GM19463 (cell line): ENCODE measurements at regions not wholly inside any gene's neighbourhood (a gene's known extent, or its start where the extent isn't known, plus 50 kb on each side); places are given as distances from the start of the nearest gene placed in this dataset.
"Not testable (repeated sequence)": the region's sequence is repeated elsewhere in the genome, so short reads cannot be mapped to it uniquely, and the experiment has no call there.

Source experiments
- ATAC-seq: cut with Tn5 transposase; IDR thresholded peaks from one replicate; pipeline ENCODE4 v1.9.1; 2021; ENCODE audit warnings: mild to moderate bottlenecking, moderate library complexity; ENCODE audit not compliant: unreplicated experiment

DNA sequence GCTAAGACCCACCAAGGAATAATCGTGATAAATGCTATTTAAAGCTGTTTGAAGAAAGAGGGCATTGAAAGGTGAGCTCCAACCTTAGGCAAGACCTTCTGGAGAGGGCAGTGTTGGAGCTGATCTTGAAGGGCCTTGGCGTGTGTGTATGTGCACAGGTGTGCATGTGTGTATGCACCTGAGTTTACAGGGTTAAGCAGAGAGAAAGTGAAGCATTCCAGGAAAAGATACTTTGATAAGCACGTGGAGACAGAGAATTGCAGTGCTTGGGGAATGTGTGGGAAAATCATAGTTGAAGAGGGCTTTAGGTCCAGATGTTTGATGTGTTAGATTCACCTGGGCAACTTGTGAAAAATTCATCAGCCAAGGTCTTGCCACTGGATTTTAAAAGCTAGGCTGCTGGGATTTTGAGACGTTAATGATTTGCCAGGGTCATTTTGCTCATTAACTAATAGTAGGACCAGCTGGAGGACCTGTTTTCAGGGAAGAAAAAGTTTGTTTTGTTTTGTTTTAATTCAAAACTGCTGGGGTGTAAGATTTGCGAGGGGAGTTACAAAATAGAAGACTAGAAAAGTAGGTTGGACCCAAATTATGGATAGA lies 78.3 kb upstream of the ANKRD55 start:
- no peak for ATAC-seq

DNA sequence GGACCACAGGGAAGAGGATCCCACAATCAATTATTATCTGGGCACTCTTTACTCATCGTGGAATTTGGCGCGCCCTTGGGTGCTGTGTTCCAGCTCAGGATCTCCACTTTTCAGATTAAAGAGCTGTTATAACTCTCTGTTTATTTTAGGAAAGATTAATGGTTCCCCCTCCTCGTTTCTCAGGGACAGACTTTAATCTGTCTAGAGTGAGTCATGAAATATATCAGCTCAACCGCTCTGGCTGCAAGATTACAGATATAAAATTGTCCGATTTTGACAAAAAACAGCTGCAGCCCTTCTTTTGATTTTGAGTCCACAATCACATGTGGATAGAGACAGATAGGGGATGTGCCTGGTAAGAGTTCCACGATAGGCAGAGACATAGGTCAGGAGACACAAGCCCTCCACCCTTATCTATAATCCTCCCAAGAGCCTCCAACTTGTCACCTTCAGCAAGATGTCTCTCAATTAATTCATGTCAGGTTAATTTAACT lies 77.6 kb upstream of the ANKRD55 start:
- ATAC-seq, result no peak

DNA sequence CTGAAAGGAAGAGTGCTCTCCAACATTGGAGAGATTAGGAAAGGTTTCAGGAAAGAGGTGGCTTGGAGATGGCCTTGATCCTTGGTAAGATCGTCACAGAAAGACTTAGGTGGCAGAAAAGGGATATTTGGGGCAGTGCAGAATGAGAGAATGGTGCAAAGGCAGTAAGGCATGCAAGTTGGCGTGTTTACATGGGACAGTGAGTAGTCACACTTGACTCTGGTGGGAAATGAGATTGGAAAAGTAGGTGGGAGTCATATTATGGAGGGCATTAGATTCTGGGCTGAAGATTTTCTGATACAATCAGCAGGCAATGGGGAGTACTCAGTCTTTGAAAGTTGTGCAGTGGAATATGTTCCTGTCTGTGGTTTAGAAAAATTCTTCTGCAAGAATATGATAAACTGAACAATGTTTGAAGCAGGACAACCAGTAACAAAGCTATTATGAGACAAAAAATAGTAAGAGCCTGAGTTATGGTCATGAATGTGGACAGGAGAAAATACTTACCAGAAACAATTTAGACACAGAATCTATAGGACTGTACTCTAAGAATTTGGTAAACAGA lies 76.2 kb upstream of the ANKRD55 start:
- no peak for ATAC-seq

DNA sequence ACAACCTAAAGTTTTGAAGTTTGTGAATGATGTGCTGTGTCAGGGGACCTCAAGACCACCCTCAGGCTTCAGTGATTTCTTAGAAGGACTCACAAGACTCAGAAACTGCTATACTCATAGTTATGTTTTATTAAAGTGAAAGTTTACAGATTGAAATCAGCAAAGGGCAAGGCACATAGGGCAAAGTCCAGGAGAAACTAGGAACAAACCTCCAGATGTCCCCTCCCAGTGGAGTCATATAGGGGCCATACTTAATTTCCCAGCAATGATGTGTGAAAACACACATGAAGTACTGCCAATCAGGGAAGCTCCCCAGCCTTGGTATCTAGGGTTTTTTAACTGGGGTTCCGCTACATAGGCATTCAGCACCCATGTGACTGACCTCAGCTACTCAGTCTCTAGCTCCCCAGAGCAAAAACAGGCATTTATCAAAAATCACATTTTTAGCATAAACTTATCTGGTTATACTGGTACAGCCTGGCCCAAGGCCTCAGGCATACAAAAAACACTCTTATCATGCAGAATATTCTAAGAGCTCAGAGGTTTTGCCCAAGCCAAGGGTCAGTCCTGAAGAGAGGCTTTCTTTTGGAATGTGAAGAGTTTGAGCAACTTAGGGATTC lies 74.7 kb upstream of the ANKRD55 start:
- ATAC-seq, result no peak

DNA sequence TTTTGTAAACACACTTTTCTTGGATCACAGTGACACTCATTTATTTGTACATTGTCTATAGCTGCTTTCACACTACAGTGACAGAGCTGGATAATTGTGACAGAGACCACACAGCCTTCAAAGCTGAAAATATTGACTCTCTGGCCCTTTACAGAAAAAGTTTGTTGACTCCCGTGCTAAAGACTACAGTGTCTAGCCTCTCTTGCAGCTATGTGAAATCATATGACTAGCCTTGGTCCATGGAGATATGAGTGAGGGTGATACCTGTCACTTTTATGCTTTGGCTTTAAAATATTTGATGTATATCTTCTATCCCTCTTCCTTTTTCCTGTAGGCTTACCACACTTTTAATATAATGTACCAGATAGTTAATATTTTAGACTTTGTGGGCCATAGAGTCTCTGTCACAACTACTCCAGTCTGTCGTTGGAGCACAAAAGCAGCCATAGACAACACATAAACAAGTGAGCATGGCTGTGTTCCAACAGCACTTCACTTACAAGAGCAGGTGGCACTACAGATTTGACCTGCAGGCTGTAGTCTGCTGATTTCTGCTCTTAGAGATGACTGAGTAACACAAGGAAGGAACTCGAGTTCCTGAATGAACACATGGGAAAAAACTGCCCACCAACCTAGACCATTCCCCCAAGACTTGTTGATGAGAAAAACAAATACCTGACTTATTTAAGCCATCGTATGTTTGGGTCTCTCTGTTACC lies 73.5 kb upstream of the ANKRD55 start:
- ATAC-seq, result no peak

DNA sequence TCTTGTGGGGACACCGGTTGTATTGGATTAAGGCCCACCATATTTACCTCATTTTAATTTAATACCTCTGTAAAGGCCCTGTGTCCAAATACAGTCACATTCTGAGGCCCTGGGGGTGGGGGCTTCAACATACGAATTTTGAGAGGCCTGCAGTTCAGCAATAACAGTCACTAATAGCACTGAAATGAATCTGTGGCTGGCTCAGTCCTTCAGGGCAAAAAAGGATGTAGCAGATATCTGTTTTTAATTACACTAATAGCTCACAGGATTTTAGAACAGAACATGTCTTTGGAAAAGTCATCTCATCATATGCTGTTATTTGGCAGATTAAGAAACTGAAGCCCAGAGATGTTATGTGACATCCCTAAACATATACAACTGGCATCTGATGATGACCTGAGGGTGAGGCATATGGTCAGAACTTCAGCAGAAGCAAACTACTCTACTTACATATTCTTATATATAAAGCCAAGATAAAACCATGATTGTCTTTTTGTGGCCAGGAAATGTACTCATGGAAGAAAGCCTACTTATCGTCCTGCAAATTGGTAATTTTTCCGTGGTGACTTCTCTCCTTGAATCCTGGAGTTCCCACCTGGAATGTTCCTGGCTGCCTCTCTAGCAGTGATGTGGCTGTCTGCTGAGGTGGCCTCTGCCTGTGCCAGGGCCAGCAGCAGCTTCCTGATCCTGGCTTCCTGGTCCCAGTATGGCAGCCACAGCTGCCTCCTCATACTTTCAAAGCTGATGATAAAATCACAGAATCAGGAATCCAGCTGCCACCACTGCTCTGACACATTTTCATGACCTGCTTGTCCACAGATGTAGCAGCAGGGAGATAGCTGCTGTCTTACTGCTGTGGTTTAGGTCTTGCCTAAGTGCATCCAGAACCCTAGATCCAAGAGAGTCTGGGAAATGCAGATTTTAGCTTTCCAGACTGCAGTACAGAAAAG lies 72.1 kb upstream of the ANKRD55 start:
- no peak for ATAC-seq

DNA sequence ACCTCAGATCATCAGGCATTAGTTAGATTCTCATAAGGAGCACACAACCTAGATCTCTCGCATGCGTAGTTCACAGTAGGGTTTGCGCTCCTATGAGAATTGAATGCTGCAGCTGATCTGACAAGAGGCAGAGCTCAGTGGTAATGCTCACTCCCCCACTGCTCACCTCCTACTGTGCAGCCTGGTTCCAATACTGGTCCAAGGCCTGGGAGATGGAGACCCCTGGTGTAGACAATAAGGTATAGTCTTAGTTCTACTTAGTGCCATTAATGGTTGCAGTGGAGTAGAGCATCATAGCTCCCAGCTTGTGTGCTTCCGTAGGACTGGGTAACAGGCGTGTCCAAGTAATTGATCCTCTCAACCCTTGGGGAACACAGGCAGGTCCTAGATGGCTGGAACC lies 70.4 kb upstream of the ANKRD55 start:
- ATAC-seq, result no peak

DNA sequence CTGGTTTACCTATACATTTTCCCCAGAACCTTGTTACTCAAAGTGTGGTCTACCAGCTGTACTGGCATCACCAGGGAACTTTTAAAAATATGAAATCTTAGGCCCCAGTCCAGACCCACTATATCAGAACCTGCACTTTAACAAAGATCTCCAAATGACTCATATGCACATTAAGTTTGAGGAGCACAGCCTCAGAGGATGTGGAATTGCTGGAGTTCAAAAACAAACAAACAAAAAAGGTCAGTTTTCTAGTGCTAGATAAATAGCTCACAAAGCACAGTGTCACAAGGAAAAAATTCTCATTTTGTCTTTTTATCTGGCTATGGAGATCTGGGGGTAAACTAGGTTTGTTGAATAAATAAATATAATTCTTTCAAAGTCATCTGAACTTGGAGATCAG lies 68.9 kb upstream of the ANKRD55 start:
- no peak for ATAC-seq

DNA sequence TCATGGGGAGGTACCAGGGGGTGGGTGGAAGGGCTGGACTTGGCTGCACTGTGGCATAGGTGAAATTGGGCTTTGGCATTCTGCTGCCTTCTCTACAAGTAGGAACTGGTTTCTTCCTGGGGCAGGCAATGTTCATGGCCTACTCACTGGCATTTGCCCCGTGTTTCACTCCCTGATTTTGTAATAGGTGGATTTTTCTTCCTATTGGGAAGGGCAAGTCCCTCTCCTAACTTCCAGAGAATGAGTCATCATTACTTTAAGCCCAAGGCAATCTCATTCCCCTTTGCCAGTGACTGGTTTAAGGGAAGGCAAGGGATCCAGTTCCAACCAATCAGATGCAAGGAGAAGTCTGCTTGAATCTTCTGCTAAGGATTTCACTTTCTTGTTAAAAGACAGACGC lies 67.9 kb upstream of the ANKRD55 start:
- ATAC-seq, result no peak

DNA sequence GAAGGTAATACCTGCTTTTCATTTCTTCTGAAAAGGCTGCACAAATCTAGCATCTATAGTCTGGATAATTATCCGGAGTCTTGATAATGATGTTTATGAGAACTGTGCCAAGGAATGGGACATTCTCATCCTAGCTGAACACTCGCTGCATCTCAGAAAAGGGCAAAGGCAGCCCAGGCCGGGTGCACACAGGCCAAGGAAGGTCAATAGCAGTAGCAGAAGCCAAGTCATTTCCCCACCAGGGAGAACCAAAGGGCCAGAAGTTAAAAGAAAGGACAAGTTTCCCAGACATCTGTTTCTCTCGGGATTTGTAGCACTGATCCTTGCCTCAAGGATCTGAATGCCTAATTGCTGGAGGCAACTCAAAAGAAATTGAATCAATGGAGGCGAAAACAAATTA lies 66.1 kb upstream of the ANKRD55 start:
- no peak for ATAC-seq

DNA sequence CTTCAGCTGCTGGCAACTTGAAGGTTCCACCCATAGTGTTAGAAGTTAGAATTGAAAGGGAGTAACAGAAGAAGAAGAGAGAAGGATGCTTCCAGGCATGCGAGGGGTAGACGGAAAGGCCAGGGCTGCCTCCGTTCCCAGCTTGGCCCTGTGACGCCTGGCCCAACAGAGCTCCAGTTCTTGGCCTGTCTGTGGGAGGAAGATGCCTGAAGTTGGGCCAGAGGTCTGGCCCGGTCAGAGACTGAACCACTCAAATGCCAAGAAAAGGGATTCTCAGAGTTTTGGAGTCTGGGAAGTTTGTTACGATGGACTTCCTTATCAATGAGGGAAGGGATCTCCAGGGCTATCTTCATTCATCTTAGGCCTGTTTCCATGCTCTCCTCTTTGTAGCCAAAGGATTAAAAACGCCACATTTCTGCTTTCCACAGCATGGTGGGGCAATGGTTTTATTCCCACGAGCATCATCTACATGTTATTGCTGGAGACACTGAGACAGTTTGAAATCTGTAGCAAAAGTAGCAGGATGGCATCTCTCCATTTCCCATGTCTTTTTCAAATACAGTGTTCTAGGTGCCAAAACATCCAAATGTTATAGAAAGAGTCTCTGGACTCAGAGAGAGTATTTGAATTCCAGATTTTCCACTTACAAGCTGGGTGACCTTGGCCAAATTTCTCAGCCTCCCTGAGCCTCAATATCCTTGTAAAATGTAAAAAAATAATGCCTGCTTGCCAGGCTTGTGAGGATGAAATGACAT lies 65.4 kb upstream of the ANKRD55 start:
- ATAC-seq, result no peak

DNA sequence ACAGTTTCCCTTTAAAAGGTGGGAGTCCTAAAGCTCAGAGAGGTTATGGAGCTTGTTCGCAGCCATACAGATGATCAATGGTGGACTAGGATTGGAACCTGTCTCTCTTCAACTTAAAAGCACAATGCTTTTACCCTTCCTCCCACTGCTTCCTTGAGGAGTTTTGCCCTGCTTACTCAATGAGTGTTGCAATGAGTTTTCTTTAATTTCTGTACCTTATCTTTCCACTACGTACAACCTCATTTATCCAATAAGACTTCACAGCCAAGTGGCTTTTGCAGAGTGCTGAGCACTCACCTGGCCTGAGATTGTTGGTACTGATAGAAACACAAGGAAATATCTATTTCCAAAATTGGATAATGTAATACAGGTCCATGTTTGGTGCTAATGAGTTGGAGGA lies 64.7 kb upstream of the ANKRD55 start:
- ATAC-seq, result no peak

DNA sequence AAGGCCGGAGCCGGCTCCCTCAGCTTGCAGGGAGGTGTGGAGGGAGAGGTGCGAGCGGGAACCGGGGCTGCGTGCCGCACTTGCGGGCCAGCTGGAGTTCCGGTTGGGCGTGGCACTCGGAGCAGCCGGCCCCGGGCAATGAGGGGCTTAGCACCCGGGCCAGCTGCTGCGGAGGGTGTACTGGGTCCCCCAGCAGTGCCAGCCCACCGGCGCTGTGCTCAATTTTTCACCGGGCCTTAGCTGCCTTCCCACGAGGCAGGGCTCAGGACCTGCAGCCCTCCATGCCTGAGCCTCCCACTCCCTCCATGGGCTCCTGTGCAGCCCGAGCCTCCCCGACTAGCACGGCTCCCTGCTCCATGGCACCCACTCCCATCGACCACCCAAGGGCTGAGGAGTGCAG lies 62.2 kb upstream of the ANKRD55 start:
- not testable (repeated sequence) for ATAC-seq

DNA sequence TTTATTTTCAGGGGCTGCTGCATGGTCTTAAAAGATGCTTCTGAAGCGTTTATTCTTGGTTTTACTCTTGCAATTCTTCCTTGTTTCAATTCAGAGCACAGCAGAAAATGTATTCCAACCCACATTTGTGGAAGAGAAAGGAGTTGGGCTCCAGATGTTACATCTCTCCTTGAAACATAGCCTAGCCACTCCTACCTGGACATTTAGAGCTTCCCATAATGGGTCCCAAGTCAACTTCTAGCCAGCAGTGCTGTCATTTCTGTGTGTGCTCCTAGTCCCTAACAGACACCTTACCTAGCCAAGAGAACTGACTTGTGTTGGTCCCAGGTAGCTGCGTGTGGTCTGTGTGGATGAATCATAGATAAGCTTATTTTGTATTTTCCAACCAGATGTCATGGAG lies 61.2 kb upstream of the ANKRD55 start:
- ATAC-seq, result no peak

DNA sequence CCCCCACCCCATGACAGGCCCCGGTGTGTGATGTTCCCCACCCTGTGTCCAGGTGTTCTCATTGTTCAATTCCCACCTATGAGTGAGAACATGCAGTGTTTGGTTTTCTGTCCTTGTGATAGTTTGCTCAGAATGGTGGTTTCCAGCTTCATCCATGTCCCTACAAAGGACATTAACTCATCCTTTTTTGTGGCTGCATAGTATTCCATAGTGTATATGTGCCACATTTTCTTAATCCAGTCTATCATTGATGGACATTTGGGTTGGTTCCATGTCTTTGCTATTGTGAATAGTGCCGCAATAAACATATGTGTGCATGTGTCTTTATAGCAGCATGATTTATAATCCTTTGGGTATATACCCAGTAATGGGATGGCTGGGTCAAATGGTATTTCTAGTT lies 59.7 kb upstream of the ANKRD55 start:
- ATAC-seq, result not testable (repeated sequence)

DNA sequence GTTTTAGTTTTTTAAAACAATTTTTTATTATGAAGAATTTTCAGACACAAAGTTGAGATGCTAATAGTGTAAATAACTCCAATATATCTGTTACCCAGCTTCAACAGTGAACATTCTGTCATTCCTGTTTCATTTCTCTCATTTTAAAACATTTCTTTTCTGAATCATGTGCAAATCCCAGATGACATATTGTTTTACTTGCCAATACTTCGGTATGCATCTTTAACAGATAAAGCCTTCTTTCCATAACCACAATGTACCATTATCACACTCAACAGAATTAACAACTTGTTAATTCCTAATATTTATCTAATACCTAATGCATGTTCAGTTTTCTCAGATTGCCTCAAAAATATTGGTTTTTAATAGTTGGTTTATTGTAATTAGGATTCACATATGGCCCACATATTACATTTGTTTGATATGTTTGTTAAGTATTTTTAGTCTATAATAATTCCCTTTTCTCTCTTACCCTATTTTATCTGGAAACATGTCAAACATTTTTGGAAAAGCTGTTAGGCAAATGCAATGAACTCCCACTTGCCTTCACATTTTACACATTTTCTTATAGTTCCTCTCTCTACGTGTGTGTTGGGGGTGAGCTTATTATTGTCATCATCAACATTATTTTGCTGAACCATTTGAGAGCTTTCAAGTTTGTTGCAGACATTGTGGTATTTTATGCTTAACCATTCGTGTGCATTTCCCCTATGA lies 58.7 kb upstream of the ANKRD55 start:
- ATAC-seq, result no peak

DNA sequence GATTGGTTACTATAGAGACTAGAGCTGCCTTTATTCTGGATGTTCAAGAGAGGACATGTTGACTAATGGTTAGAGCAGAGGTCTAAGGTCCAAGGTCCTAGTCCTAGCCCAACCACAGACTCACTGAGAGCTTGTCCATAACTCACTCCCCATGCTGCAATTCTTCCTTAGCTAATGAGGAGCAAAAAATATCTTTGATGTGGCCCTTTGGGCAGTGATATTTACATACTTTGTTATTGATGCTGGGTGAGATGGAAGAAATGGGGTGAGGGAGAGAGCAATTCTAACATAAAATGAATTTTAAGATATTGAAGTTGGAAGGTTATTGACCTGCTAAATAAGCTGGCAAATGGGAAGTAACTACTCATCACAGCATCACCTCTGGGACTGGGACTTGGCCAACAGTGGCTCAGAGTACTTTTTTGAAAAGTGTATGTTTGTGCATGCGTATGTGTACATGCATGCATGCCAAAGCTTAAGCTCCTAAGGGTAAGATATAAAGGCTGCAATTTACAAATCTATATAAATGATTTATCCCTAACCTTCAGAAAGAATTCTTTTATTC lies 58.0 kb upstream of the ANKRD55 start:
- ATAC-seq, result no peak

DNA sequence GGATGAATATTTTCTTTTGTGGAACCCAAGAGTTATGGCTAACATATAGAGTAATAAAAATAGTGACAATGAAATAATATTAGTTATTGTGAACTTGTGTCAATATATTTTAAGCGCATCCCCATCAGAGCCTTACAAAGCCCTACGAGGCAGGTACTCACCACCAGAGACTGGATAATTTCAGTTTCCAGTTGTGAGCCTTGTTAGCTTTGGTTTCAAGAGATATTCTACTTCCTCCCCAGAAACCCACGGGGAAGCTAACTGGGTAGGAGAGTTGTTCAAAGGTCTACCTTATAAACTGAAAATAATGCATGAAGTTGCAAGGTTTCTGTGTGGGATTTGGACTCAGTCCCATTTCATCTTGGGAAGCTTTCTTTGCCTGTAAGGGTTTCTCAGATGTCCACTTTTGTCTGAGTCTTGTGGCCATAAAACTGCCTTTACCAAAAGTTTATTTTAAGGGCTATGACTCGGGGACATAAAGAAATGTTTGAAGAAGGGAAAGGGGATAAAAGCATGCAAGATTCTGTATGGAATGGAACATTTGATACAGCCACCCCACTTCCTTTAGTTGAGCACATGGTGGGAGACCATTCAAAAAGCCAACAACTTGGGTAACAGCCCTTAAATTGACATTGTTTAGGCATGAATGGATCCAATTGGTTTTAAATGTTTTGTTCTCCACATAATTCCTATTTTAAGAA lies 57.4 kb upstream of the ANKRD55 start:
- no peak for ATAC-seq

DNA sequence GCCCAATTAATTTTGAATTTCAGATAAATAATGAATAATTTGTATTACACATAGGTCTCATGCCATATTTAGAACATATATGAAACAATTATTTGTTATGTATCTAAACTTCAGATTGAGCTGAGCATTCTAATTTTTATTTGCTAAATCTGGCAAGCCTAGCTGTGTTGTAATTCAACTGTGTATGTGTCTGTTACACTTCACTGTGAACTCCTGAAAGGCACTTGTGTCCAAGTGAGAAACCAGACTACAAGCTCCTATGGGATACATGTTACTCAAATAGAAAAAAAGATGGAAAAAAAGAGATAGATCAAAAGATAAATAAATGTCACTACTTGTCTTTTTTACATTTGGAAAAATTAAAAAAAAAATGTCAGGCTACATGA lies 56.5 kb upstream of the ANKRD55 start:
- ATAC-seq, result no peak
